ENCODE measurements at regions not wholly inside any gene's neighbourhood (a gene's known extent, or its start where the extent isn't known, plus 50 kb on each side); places are given as distances from the start of the nearest gene placed in this dataset.
"Not testable (repeated sequence)": the region's sequence is repeated elsewhere in the genome, so short reads cannot be mapped to it uniquely, and the experiment has no call there.

DNA sequence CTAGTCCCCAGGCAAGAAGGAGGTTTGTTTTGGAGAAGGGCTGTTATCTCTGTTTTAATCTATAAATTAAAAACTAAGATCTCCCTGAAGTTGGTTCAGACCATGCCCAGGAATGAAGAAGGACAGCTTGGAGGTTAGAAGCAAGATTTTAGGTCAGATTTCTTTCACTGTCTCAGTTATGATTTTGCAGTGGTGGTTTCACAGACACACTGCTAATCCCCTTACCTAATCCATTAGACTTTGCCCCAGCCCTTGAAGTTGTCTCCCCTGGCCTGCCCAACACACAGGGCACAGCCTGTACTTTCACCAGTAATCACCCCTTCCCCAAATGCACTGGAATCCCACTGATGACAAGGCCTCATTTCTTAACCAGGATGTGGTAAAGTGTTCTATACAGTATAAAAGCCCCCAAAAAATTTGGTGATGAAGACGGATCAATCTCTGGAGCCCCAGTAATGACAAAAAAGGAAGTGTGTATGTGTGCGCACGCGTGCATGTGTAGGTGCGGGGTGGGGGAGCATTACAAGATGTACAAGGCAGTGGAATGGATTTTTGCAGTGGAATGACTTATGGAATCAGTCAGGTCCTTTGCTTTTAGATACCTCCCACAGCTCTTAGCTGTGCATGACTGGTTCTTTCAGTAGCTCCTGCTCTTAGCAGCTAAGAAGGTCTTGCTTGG, 73.1 kb upstream of the TERB2 start:
- ChIA-PET POLR2A (ENCODE audit: partially characterized antibody) (no interaction called here), CTCF (ENCODE audit: partially characterized antibody) (no interaction called here)
- H3K27ac ChIP-seq (ENCODE audit: low read depth, low read length): no peak overlapping the region
- no peaks in the 10 kb centered on the region for H3K9me3 ChIP-seq (ENCODE audit: control insufficient read depth in 1 of 2, low read length in 2 of 2)
- intact Hi-C loops (cut with micrococcal nuclease): no loop called here
- Mint-ChIP-seq H3K27me3 (peaks cover 5 to 9% of the 10 kb centered on the region in 2 donors), H3K9me3 (peaks cover 0 to 17% (median 11%) of the 10 kb centered on the region in 8 donors), H3K27ac (no peak overlapping the region), H3K4me3 (peak overlapping the region in 1 of 8 donors; percentile 11), H3K4me1 (peaks cover 0 to 4% (median 2%) of the 10 kb centered on the region in 4 donors), H3K36me3 (peaks cover 0 to 4% of the 10 kb centered on the region in 2 donors)
- H3K27me3 ChIP-seq (ENCODE audit: insufficient read depth, low read length): no peaks in the 10 kb centered on the region
- no peaks in the 10 kb centered on the region for H3K36me3 ChIP-seq (ENCODE audit: insufficient read depth, low read length)
- no peak overlapping the region for H3K4me3 ChIP-seq (ENCODE audit: low read length in 2 of 2)
- DNase-seq: no peak
- no peaks in the 10 kb centered on the region for H3K4me1 ChIP-seq (ENCODE audit: insufficient read depth, low read length)

DNA sequence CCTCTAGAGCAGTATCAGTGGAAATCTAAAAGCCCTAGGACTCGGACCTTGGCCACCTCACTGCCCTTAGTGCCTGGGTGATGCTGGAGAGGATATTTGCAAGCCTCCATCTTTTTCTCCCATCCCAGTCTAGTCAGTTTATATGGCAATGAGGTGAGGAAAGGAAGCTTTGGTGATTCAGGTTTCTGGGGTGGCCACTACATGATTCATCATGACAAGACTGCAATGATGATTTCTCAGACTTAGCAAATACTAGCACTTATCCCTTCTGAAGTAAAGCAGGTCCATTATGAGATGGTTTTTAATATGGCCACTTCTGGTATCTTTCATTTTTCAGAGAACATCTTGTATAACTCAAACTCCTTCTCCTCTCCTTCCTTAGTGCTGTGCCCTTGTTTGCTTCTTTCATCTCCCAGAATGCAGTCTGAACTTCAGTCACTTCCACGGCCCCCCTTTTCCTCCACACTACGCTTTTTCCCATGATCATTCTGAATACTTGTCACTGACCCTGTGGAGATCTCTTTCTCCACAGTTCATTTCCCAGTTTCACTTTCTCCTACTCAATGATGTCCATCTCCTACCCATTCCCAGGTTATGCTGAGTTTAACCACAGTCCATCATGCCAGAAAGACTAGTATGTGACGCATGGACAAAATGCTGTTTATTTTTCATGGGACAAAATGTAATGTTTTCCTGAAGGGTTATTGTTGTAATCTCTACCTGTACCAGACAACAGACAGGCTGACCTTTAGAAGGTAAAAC, 57.4 kb upstream of the TERB2 start:
- H3K4me1 Mint-ChIP-seq: peaks cover 2 to 13% (median 9%) of the 10 kb centered on the region in 4 donors
- H3K27me3 ChIP-seq (ENCODE audit: insufficient read depth, low read length); H3K4me3 Mint-ChIP-seq; H3K9me3 Mint-ChIP-seq; H3K4me3 ChIP-seq (ENCODE audit: low read length in 2 of 2); DNase-seq; H3K27ac ChIP-seq (ENCODE audit: low read depth, low read length); H3K36me3 Mint-ChIP-seq; intact Hi-C loops (cut with micrococcal nuclease); CTCF ChIA-PET (ENCODE audit: partially characterized antibody); H3K27me3 Mint-ChIP-seq; POLR2A ChIA-PET (ENCODE audit: partially characterized antibody); H3K9me3 ChIP-seq (ENCODE audit: control insufficient read depth in 1 of 2, low read length in 2 of 2); H3K27ac Mint-ChIP-seq; H3K36me3 ChIP-seq (ENCODE audit: insufficient read depth, low read length): not testable (repeated sequence)
- H3K4me1 ChIP-seq (ENCODE audit: insufficient read depth, low read length): peaks cover 11% of the 10 kb centered on the region

DNA sequence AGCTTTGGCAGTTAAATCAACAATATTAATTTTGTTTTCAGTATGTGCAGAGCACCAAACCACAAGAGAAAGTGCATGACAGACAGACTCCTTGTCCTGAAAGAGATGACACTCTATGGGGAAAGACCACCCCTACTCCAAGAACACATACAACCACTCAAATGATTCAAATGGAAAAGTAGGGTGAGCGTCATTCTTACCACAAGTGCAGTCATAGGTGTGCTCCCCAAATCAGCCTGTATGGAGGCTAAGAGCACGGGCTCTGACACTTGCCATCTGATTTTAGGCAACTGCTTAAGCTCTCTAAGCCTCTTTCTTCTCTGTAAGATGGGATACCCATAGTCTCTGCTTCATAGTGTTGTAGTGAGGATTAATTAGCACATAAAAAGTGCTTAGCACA, 56.7 kb upstream of the TERB2 start:
- H3K9me3 ChIP-seq (ENCODE audit: control insufficient read depth in 1 of 2, low read length in 2 of 2); intact Hi-C loops (cut with micrococcal nuclease); H3K27ac ChIP-seq (ENCODE audit: low read depth, low read length); CTCF ChIA-PET (ENCODE audit: partially characterized antibody); H3K9me3 Mint-ChIP-seq; H3K27me3 Mint-ChIP-seq; H3K27ac Mint-ChIP-seq; H3K36me3 Mint-ChIP-seq; DNase-seq; H3K4me3 ChIP-seq (ENCODE audit: low read length in 2 of 2); H3K27me3 ChIP-seq (ENCODE audit: insufficient read depth, low read length); H3K36me3 ChIP-seq (ENCODE audit: insufficient read depth, low read length); H3K4me3 Mint-ChIP-seq; POLR2A ChIA-PET (ENCODE audit: partially characterized antibody): not testable (repeated sequence)
- H3K4me1 ChIP-seq (ENCODE audit: insufficient read depth, low read length): peaks cover 11% of the 10 kb centered on the region
- H3K4me1 Mint-ChIP-seq: peaks cover 5 to 18% (median 10%) of the 10 kb centered on the region in 4 donors

DNA sequence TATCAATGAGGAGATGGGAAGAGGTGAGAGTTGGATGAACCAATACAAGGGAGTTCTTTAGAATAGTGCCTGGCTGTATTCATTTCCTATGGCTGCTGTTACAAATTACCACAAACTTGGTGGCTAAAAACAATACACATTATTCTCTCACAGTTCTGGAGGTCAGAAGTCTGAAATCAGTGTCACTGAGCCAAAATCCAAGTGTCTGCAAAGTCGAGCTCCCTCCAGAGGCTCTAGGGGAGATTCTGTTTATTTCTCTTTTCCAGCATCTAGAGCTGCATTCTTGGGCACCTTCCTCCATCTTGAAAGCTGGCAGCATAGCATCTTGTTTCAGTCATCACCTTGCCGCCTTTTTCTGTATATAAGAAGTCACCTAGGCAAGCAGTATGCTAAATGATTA, 55.7 kb upstream of the TERB2 start:
- intact Hi-C loops (cut with micrococcal nuclease); H3K27ac Mint-ChIP-seq; H3K36me3 Mint-ChIP-seq; H3K4me3 ChIP-seq (ENCODE audit: low read length in 2 of 2); H3K9me3 ChIP-seq (ENCODE audit: control insufficient read depth in 1 of 2, low read length in 2 of 2); H3K27me3 ChIP-seq (ENCODE audit: insufficient read depth, low read length); CTCF ChIA-PET (ENCODE audit: partially characterized antibody); H3K27me3 Mint-ChIP-seq; H3K4me3 Mint-ChIP-seq; H3K9me3 Mint-ChIP-seq; POLR2A ChIA-PET (ENCODE audit: partially characterized antibody); DNase-seq; H3K4me1 ChIP-seq (ENCODE audit: insufficient read depth, low read length); H3K36me3 ChIP-seq (ENCODE audit: insufficient read depth, low read length); H3K27ac ChIP-seq (ENCODE audit: low read depth, low read length): not testable (repeated sequence)
- peaks cover 5 to 17% (median 9%) of the 10 kb centered on the region in 4 donors for H3K4me1 Mint-ChIP-seq

DNA sequence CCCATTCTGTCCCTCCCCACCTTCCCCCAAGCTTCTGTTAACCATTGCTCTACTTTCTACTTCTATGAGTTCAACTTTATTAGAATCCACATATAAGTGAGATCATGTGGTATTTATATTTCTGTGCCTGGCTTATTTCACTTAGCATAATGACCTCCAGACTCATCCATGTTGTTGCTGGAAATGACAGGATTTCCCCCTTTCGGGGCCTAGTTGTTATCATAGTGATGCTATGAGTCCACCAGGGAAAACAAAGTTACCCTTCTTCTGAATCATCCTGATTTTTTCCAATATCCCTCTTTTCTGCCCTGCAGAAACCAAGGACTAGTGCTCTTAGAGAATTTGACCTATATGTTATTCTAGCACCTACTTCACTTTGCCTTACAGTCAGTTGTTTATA, 53.2 kb upstream of the TERB2 start:
- H3K27ac Mint-ChIP-seq; intact Hi-C loops (cut with micrococcal nuclease): not testable (repeated sequence)

DNA sequence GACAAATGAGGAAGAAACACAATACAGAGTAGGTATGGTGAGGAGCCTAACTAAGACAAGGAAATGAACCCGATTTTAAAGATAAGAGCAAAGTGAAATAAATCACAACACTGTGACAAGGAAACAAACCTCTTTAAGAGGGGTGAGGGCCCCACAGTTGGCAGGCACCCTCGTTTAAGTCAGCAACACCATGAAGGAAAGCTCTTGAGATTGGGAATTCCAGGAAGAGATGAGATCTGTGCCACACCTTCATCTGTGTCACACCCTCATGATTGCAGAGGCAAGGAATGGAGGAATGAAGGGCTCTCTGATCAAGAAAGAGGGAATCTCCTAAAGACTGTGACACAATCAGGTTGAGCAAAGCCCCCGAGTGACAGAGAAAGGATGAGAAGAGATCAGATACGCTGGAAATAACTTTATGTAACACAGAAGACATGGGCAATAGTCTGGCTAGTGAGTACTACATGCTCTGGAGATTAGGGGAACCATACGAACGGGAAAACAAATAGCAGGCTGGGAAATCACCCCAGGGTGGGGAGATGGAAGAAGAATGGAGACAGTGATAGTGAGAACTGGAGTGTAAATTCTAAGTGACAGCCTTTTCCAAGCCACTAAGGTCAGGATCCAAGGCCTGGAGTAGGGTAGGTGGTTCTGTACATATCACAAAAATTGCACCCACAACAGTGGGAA, 51.7 kb upstream of the TERB2 start:
- H3K4me1 ChIP-seq (ENCODE audit: insufficient read depth, low read length); intact Hi-C loops (cut with micrococcal nuclease); H3K27ac ChIP-seq (ENCODE audit: low read depth, low read length); H3K9me3 Mint-ChIP-seq; H3K4me3 Mint-ChIP-seq; H3K27me3 ChIP-seq (ENCODE audit: insufficient read depth, low read length); H3K36me3 ChIP-seq (ENCODE audit: insufficient read depth, low read length); H3K36me3 Mint-ChIP-seq; H3K9me3 ChIP-seq (ENCODE audit: control insufficient read depth in 1 of 2, low read length in 2 of 2); POLR2A ChIA-PET (ENCODE audit: partially characterized antibody); H3K27ac Mint-ChIP-seq; H3K27me3 Mint-ChIP-seq; CTCF ChIA-PET (ENCODE audit: partially characterized antibody); DNase-seq; H3K4me3 ChIP-seq (ENCODE audit: low read length in 2 of 2): not testable (repeated sequence)
- H3K4me1 Mint-ChIP-seq: peaks cover 0 to 10% (median 5%) of the 10 kb centered on the region in 4 donors

More for the DNA sequence above, 53.2 kb upstream of the TERB2 start:
- H3K4me1 Mint-ChIP-seq: peaks cover 0 to 10% (median 5%) of the 10 kb centered on the region in 4 donors
- H3K27me3 Mint-ChIP-seq; H3K36me3 Mint-ChIP-seq; H3K36me3 ChIP-seq (ENCODE audit: insufficient read depth, low read length); H3K9me3 Mint-ChIP-seq; H3K27ac ChIP-seq (ENCODE audit: low read depth, low read length); H3K9me3 ChIP-seq (ENCODE audit: control insufficient read depth in 1 of 2, low read length in 2 of 2); H3K4me3 ChIP-seq (ENCODE audit: low read length in 2 of 2); H3K27me3 ChIP-seq (ENCODE audit: insufficient read depth, low read length); CTCF ChIA-PET (ENCODE audit: partially characterized antibody); POLR2A ChIA-PET (ENCODE audit: partially characterized antibody); DNase-seq; H3K4me1 ChIP-seq (ENCODE audit: insufficient read depth, low read length); H3K4me3 Mint-ChIP-seq: not testable (repeated sequence)
